CD4-positive, alpha-beta memory T cell (primary cell): ENCODE measurements at regions not wholly inside any gene's neighbourhood (a gene's known extent, or its start where the extent isn't known, plus 50 kb on each side); places are given as distances from the start of the nearest gene placed in this dataset.
"Not testable (repeated sequence)": the region's sequence is repeated elsewhere in the genome, so short reads cannot be mapped to it uniquely, and the experiment has no call there.

Experiments
- CTCF ChIA-PET: fragments of 350-600 bp; sonication (Branson Sonifier 250); formaldehyde crosslinking; loops from one replicate; lab custom pipeline; 2021; ENCODE audit warnings: inconsistent platforms; ENCODE audit not compliant: partially characterized antibody; lab: Charles Lee
- POLR2A ChIA-PET: fragments of 350-600 bp; sonication (Branson Sonifier 250); formaldehyde crosslinking; loops from one replicate; lab custom pipeline; 2021; ENCODE audit not compliant: partially characterized antibody; lab: Charles Lee
- DNase-seq, 5 donors: peaks; one replicate each; pipeline versions ENCODE4 v3.0.0 to v3.0.0-alpha.2; 2020 to 2022; ENCODE audit warnings: mixed read lengths in 1 of 5
- H3K27ac ChIP-seq: one replicate; pipeline ENCODE4 v1.7.0; 2013; ENCODE audit warnings: low read depth, low read length
- H3K27me3 ChIP-seq: 2 replicates; pipeline ENCODE4 v1.7.0; 2013; ENCODE audit warnings: mild to moderate bottlenecking, low read length, moderate library complexity; ENCODE audit not compliant: insufficient read depth
- H3K36me3 ChIP-seq: 2 replicates; pipeline ENCODE4 v1.7.0; 2013; ENCODE audit warnings: mild to moderate bottlenecking, low read length, moderate library complexity; ENCODE audit not compliant: insufficient read depth
- H3K4me1 ChIP-seq: 2 replicates; pipeline ENCODE4 v1.7.0; 2013; ENCODE audit warnings: mild to moderate bottlenecking, low read length, moderate library complexity; ENCODE audit not compliant: insufficient read depth
- H3K4me3 ChIP-seq, 2 donors: one replicate each; pipeline ENCODE4 v1.7.0; 2013; ENCODE audit warnings: low read length in 2 of 2, mild to moderate bottlenecking in 1 of 2
- H3K9me3 ChIP-seq, 2 donors: one replicate each; pipeline ENCODE4 v1.7.0; 2013; ENCODE audit warnings: low read length in 2 of 2, control low read depth in 1 of 2; ENCODE audit not compliant: control insufficient read depth in 1 of 2
- H3K27ac Mint-ChIP-seq, 7 donors: one replicate each; pipeline ENCODE4 v1.8.0; 2020 to 2021; ENCODE audit warnings: mixed read lengths in 7 of 7, mild to moderate bottlenecking in 6 of 7, inconsistent platforms in 3 of 7, moderate library complexity in 3 of 7
- H3K27me3 Mint-ChIP-seq, 2 donors: one replicate each; pipeline ENCODE4 v1.8.0; 2020 to 2021; ENCODE audit warnings: mixed read lengths in 2 of 2
- H3K36me3 Mint-ChIP-seq, 2 donors: one replicate each; pipeline ENCODE4 v1.8.0; 2020 to 2021; ENCODE audit warnings: mixed read lengths in 2 of 2, inconsistent platforms in 1 of 2, mild to moderate bottlenecking in 1 of 2
- H3K4me1 Mint-ChIP-seq, 4 donors: one replicate each; pipeline ENCODE4 v1.8.0; 2020 to 2021; ENCODE audit warnings: mixed read lengths in 4 of 4, mild to moderate bottlenecking in 1 of 4
- H3K4me3 Mint-ChIP-seq, 8 donors: one replicate each; pipeline ENCODE4 v1.8.0; 2020 to 2021; ENCODE audit warnings: mixed read lengths in 8 of 8, mild to moderate bottlenecking in 7 of 8, moderate library complexity in 6 of 8, inconsistent platforms in 3 of 8
- H3K9me3 Mint-ChIP-seq, 8 donors: one replicate each; pipeline ENCODE4 v1.8.0; 2020 to 2021; ENCODE audit warnings: mixed read lengths in 8 of 8, mild to moderate bottlenecking in 5 of 8, inconsistent platforms in 3 of 8, moderate library complexity in 1 of 8
- intact Hi-C: fragments of 100-400 bp; cut with micrococcal nuclease; formaldehyde crosslinking; loops from one replicate; pipeline ENCODE4 v1.15.1; 2023

- Histone ChIP-seq H3K27me3 (no peaks in the 10 kb centered on the region), H3K4me3 (no peak overlapping the region), H3K4me1 (no peaks in the 10 kb centered on the region), H3K9me3 (no peaks in the 10 kb centered on the region), H3K36me3 (no peaks in the 10 kb centered on the region), H3K27ac (no peak overlapping the region)
- no peak for DNase-seq
- H3K27me3 Mint-ChIP-seq: peaks cover 0 to 2% of the 10 kb centered on the region in 2 donors
- peaks cover 0 to 9% (median 3%) of the 10 kb centered on the region in 8 donors for H3K9me3 Mint-ChIP-seq
- intact Hi-C loops: no loop called here
- H3K36me3 Mint-ChIP-seq: no peaks in the 10 kb centered on the region
- no peaks in the 10 kb centered on the region for H3K4me1 Mint-ChIP-seq
- ChIA-PET POLR2A (no interaction called here), CTCF (interaction anchor here (1.5 kb wide), 1 partner anchor 23 kb away, joined by 3 read pairs; no protein-coding TSS in a partner anchor)
- H3K4me3 Mint-ChIP-seq: no peak overlapping the region
- H3K27ac Mint-ChIP-seq: no peak overlapping the region
Measured at GRCh38 chr10:83760142-83760541, 379.2 kb upstream of the GHITM start.

GRCh38 chr10:83764666-83765065 lies 374.6 kb upstream of the GHITM start:
- no peaks in the 10 kb centered on the region for H3K36me3 ChIP-seq
- Mint-ChIP-seq H3K4me3 (no peak overlapping the region), H3K9me3 (peaks cover 0 to 2% (median 0%) of the 10 kb centered on the region in 8 donors), H3K36me3 (no peaks in the 10 kb centered on the region), H3K27me3 (no peaks in the 10 kb centered on the region), H3K4me1 (no peaks in the 10 kb centered on the region), H3K27ac (no peak overlapping the region)
- CTCF ChIA-PET: no interaction called here
- intact Hi-C loops: no loop called here
- no peaks in the 10 kb centered on the region for H3K4me1 ChIP-seq
- no peak overlapping the region for H3K4me3 ChIP-seq
- no peak overlapping the region for H3K27ac ChIP-seq
- H3K27me3 ChIP-seq: no peaks in the 10 kb centered on the region
- no peak for DNase-seq
- POLR2A ChIA-PET: no interaction called here
- no peaks in the 10 kb centered on the region for H3K9me3 ChIP-seq

- no peaks in the 10 kb centered on the region for H3K27me3 ChIP-seq
- no peak overlapping the region for H3K4me3 ChIP-seq
- Mint-ChIP-seq H3K36me3 (no peaks in the 10 kb centered on the region), H3K4me1 (no peaks in the 10 kb centered on the region), H3K4me3 (no peak overlapping the region), H3K9me3 (peaks cover 0 to 4% (median 0%) of the 10 kb centered on the region in 8 donors), H3K27ac (no peak overlapping the region), H3K27me3 (no peaks in the 10 kb centered on the region)
- DNase-seq: no peak
- no peaks in the 10 kb centered on the region for H3K9me3 ChIP-seq
- POLR2A ChIA-PET: no interaction called here
- no peaks in the 10 kb centered on the region for H3K36me3 ChIP-seq
- H3K4me1 ChIP-seq: no peaks in the 10 kb centered on the region
- intact Hi-C loops: no loop called here
- H3K27ac ChIP-seq: no peak overlapping the region
- CTCF ChIA-PET: no interaction called here
Measured at GRCh38 chr10:83765731-83766130, 373.6 kb upstream of the GHITM start.

GRCh38 chr10:83769281-83769820 lies 370.0 kb upstream of the GHITM start:
- Histone ChIP-seq H3K4me3 (no peak overlapping the region), H3K9me3 (no peaks in the 10 kb centered on the region), H3K4me1 (no peaks in the 10 kb centered on the region), H3K27ac (no peak overlapping the region), H3K36me3 (no peaks in the 10 kb centered on the region), H3K27me3 (no peaks in the 10 kb centered on the region)
- no peak overlapping the region for H3K27ac Mint-ChIP-seq
- H3K36me3 Mint-ChIP-seq: no peaks in the 10 kb centered on the region
- no peak overlapping the region for H3K4me3 Mint-ChIP-seq
- peaks cover under 1 to 23% (median 7%) of the 10 kb centered on the region in 8 donors for H3K9me3 Mint-ChIP-seq
- ChIA-PET POLR2A (no interaction called here), CTCF (no interaction called here)
- H3K27me3 Mint-ChIP-seq: no peaks in the 10 kb centered on the region
- DNase-seq: no peak
- H3K4me1 Mint-ChIP-seq: no peaks in the 10 kb centered on the region
- intact Hi-C loops: no loop called here

- H3K4me1 ChIP-seq, H3K36me3 Mint-ChIP-seq, H3K27ac ChIP-seq, CTCF ChIA-PET, H3K27me3 Mint-ChIP-seq, POLR2A ChIA-PET, H3K4me1 Mint-ChIP-seq, H3K4me3 Mint-ChIP-seq, H3K36me3 ChIP-seq, H3K9me3 ChIP-seq, DNase-seq, intact Hi-C loops, H3K4me3 ChIP-seq, H3K27ac Mint-ChIP-seq, H3K27me3 ChIP-seq: not testable (repeated sequence)
- peaks cover 0 to 29% (median 12%) of the 10 kb centered on the region in 8 donors for H3K9me3 Mint-ChIP-seq
Measured at GRCh38 chr10:83786701-83787100, 352.6 kb upstream of the GHITM start.

- Mint-ChIP-seq H3K4me1 (no peaks in the 10 kb centered on the region), H3K4me3 (no peak overlapping the region), H3K27me3 (no peaks in the 10 kb centered on the region), H3K36me3 (no peaks in the 10 kb centered on the region), H3K27ac (no peak overlapping the region), H3K9me3 (peaks cover 0 to 36% (median 5%) of the 10 kb centered on the region in 8 donors)
- Histone ChIP-seq H3K27ac (no peak overlapping the region), H3K9me3 (no peaks in the 10 kb centered on the region), H3K4me3 (no peak overlapping the region), H3K4me1 (no peaks in the 10 kb centered on the region), H3K36me3 (no peaks in the 10 kb centered on the region), H3K27me3 (no peaks in the 10 kb centered on the region)
- intact Hi-C loops: no loop called here
- CTCF ChIA-PET: no interaction called here
- POLR2A ChIA-PET: no interaction called here
- no peak for DNase-seq
Measured at GRCh38 chr10:83801983-83802382, 337.3 kb upstream of the GHITM start.

- Mint-ChIP-seq H3K27me3 (no peaks in the 10 kb centered on the region), H3K9me3 (peaks cover 0 to 10% (median 4%) of the 10 kb centered on the region in 8 donors), H3K27ac (no peak overlapping the region), H3K4me3 (no peak overlapping the region), H3K36me3 (no peaks in the 10 kb centered on the region), H3K4me1 (no peaks in the 10 kb centered on the region)
- DNase-seq: no peak
- intact Hi-C loops: no loop called here
- ChIA-PET CTCF (no interaction called here), POLR2A (no interaction called here)
- H3K4me3 ChIP-seq: no peak overlapping the region
- H3K36me3 ChIP-seq: no peaks in the 10 kb centered on the region
- H3K9me3 ChIP-seq: no peaks in the 10 kb centered on the region
- H3K27ac ChIP-seq: no peak overlapping the region
- H3K27me3 ChIP-seq: no peaks in the 10 kb centered on the region
- H3K4me1 ChIP-seq: no peaks in the 10 kb centered on the region
Measured at GRCh38 chr10:83806717-83807116, 332.6 kb upstream of the GHITM start.

GRCh38 chr10:83809001-83809400 lies 330.3 kb upstream of the GHITM start:
- intact Hi-C loops: no loop called here
- H3K4me1 ChIP-seq: no peaks in the 10 kb centered on the region
- H3K27me3 ChIP-seq: no peaks in the 10 kb centered on the region
- ChIA-PET POLR2A (no interaction called here), CTCF (no interaction called here)
- no peaks in the 10 kb centered on the region for H3K27me3 Mint-ChIP-seq
- DNase-seq: no peak
- H3K36me3 Mint-ChIP-seq: no peaks in the 10 kb centered on the region
- no peaks in the 10 kb centered on the region for H3K36me3 ChIP-seq
- H3K9me3 Mint-ChIP-seq: peaks cover 0 to 5% (median 0%) of the 10 kb centered on the region in 8 donors
- H3K4me3 ChIP-seq: no peak overlapping the region
- H3K9me3 ChIP-seq: no peaks in the 10 kb centered on the region
- H3K4me3 Mint-ChIP-seq: no peak overlapping the region
- no peaks in the 10 kb centered on the region for H3K4me1 Mint-ChIP-seq
- H3K27ac Mint-ChIP-seq: no peak overlapping the region
- no peak overlapping the region for H3K27ac ChIP-seq
